Smooth muscle cell (in vitro differentiated cells): ENCODE measurements at regions not wholly inside any gene's neighbourhood (a gene's known extent, or its start where the extent isn't known, plus 50 kb on each side); places are given as distances from the start of the nearest gene placed in this dataset.

Experiments
- DNase-seq: peaks from one replicate; lab custom pipeline; 2025; ENCODE audit not compliant: unreplicated experiment; lab: John Stamatoyannopoulos, UW
- H2AFZ ChIP-seq: fragments of 200-600 bp; sonication (generic); 2 replicates; pipeline ENCODE4 v1.6.0; 2016; ENCODE audit warnings: antibody characterized with exemption, low read depth, mild to moderate bottlenecking
- H3F3A ChIP-seq: fragments of 200-600 bp; sonication (generic); 2 replicates; pipeline ENCODE4 v1.6.0; 2017; ENCODE audit warnings: antibody characterized with exemption, low read depth
- H3K27ac ChIP-seq: fragments of 200-600 bp; sonication (generic); 2 replicates; pipeline ENCODE4 v1.5.1; 2016; ENCODE audit warnings: low read depth, mild to moderate bottlenecking
- H3K27me3 ChIP-seq: fragments of 200-600 bp; sonication (generic); 2 replicates; pipeline ENCODE4 v1.6.1; 2016; ENCODE audit warnings: low read depth, mild to moderate bottlenecking
- H3K36me3 ChIP-seq: fragments of 200-600 bp; sonication (generic); 2 replicates; pipeline ENCODE4 v1.5.1; 2016; ENCODE audit warnings: low read depth
- H3K4me1 ChIP-seq: fragments of 200-600 bp; sonication (generic); 2 replicates; pipeline ENCODE4 v1.5.1; 2016; ENCODE audit warnings: low read depth
- H3K4me2 ChIP-seq: fragments of 200-600 bp; sonication (generic); 2 replicates; pipeline ENCODE4 v1.6.0; 2016; ENCODE audit warnings: mild to moderate bottlenecking
- H3K4me3 ChIP-seq: fragments of 200-600 bp; sonication (generic); 2 replicates; pipeline ENCODE4 v1.5.1; 2016; ENCODE audit warnings: mild to moderate bottlenecking
- H3K79me2 ChIP-seq: fragments of 200-600 bp; sonication (generic); 2 replicates; pipeline ENCODE4 v1.6.0; 2016; ENCODE audit warnings: low read depth, mild to moderate bottlenecking
- H3K9ac ChIP-seq: fragments of 200-600 bp; sonication (generic); 2 replicates; pipeline ENCODE4 v1.6.0; 2016; ENCODE audit warnings: low read depth
- H3K9me3 ChIP-seq: fragments of 200-600 bp; sonication (generic); replicated peaks from 2 replicates; pipeline ENCODE4 v1.5.1; 2016; ENCODE audit warnings: low read depth
- H4K20me1 ChIP-seq: fragments of 200-600 bp; sonication (generic); 2 replicates; pipeline ENCODE4 v1.6.0; 2016; ENCODE audit warnings: low read depth
- WGBS: methylation state at CpG from one replicate; pipeline ENCODE4 v1.1.7; 2016; ENCODE audit warnings: low lambda C conversion rate; 5-methylcytosine and 5-hydroxymethylcytosine counted together
- TF ChIP-seq, protein P1 (sequence below): fragments of 200-600 bp; sonication (generic); IDR thresholded peaks from 2 replicates; pipeline ENCODE4 v1.5.1; 2017; ENCODE audit warnings: borderline replicate concordance, mild to moderate bottlenecking, antibody characterized with exemption; ENCODE audit not compliant: insufficient read depth, poor library complexity, severe bottlenecking

DNA sequence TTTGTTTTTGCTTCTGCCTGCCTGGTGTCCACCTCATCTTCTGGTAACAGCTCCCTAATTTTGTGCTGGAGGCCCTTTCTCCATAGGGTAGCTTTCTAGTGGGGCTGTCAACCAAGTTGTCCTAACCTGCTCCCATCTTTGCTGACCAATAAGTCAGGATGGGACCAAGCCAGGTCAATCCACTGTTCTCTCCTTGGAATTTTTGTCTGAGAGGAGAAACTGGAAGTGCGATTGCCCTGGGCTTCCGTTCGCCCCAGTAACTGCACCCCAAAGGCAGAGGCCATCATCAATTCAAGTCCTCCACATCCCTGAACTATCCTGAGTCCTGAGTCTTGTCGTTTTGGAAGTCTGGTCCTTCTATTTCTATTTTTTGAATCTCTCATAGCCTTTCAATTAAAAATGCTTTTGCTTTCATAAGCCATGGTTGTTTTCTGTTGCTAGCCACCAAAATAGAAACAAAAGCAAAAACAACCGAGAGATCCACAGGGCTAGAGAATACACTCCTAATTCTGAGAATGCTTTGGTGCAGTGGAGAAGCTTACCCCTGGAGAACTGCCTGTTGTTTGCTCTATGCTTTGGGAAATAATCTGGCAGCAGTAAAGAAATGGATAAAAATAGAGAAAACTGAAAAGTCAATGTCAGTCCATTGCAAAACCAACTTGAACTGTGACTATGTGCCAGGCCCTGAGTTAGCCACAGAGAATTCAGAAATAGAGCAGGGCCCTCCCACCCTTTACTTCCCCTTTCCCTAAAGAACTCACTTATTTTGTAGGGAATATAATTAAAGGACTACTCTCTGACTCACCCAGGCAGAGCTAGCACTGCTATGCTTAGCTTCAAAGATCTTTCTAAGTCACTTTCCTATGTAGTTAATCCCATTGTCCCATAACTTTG is 368.1 kb downstream of the CXCL12 start:
- Histone ChIP-seq H3K9ac (no peak overlapping the region), H3K4me3 (no peak overlapping the region), H4K20me1 (no peaks in the 10 kb centered on the region), H3K4me2 (no peak overlapping the region), H3K79me2 (no peaks in the 10 kb centered on the region), H3K36me3 (no peaks in the 10 kb centered on the region), H3K9me3 (no peaks in the 10 kb centered on the region), H3K27me3 (no peaks in the 10 kb centered on the region), H3K27ac (no peak overlapping the region), H3F3A (peaks cover 3% of the 10 kb centered on the region), H3K4me1 (no peaks in the 10 kb centered on the region), H2AFZ (no peak overlapping the region)
- 89% methylated on average over 5 of the region's 5 CpGs for WGBS
- DNase-seq, result no peak
- TF ChIP-seq, protein P1, sequence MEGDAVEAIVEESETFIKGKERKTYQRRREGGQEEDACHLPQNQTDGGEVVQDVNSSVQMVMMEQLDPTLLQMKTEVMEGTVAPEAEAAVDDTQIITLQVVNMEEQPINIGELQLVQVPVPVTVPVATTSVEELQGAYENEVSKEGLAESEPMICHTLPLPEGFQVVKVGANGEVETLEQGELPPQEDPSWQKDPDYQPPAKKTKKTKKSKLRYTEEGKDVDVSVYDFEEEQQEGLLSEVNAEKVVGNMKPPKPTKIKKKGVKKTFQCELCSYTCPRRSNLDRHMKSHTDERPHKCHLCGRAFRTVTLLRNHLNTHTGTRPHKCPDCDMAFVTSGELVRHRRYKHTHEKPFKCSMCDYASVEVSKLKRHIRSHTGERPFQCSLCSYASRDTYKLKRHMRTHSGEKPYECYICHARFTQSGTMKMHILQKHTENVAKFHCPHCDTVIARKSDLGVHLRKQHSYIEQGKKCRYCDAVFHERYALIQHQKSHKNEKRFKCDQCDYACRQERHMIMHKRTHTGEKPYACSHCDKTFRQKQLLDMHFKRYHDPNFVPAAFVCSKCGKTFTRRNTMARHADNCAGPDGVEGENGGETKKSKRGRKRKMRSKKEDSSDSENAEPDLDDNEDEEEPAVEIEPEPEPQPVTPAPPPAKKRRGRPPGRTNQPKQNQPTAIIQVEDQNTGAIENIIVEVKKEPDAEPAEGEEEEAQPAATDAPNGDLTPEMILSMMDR, result no peak

DNA sequence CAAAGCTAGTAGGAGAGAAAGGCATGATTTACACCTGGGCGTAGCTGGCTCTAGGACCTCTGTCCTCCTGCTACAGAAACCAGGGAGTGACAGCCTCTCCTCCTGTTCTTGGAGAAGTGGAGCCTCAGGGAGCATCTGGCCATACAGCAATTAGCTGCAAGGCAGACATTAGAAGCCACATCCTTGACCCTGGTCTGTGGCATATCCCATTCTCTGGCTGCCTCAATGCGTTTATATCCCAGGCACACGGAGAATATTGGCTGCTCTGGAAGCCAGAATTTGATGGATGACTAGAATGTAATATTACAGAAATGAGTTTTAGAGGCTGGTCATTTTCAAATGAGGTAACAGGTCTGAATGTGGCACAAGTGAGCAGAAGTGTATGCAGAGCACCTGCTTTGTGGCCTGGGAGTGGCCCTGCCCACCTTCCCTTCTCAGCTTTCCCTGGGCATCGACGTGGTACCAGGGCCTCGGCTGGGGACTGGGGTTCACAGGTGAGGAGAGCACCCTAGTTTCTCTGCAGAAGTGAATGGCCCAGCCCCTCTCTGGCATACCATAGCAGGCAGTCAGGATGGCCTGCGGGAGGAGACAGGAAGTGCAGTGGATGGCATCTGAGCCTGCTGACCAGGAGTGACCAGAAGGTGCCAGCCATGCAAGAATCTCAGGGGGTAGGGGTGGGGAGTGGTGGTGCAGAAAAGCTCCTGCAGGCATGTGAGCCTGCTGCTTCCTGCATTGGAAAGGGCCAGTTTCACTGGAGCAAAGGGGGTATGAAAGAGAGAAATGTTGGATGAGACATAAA is 367.2 kb upstream of the ZNF32 start:
- no peaks in the 10 kb centered on the region for H3K4me1 ChIP-seq
- DNase-seq, result no peak
- 87% methylated on average over 7 of the region's 7 CpGs for WGBS

DNA sequence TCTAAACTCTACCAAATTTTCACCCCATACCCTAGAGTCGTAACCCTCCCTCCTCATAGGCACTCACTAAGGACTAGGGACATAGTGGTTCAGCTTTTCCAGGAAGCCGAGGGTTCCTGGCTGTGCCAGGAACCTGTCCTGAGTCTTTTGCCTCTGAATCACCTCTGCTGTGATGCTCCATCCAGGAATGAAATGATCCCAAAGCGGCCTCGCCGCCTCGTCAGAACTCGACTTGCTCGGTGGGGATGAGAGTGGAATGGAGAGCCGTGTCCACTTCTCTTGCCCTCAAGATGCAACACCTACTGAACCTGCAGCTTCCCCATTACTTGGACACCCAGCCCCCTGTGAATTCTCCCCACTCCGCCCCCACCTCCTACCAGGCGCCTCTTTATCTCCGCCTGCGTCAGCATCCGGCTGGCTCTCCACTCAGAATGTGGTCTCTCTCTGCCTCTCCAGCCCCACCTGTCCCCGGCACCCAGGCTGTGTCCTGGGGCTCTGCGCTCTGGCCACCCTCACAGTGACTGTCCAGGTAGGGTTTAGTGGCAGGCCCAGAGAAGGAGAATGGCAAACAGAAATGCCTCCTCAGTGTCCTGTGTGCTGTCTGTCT is 366.1 kb upstream of the ZNF32 start:
- H2AFZ ChIP-seq, result no peak overlapping the region
- no peaks in the 10 kb centered on the region for H3K79me2 ChIP-seq
- no peaks in the 10 kb centered on the region for H3K4me1 ChIP-seq
- no peak overlapping the region for H3K4me3 ChIP-seq
- 91% methylated on average over 12 of the region's 16 CpGs for WGBS
- no peaks in the 10 kb centered on the region for H4K20me1 ChIP-seq
- no peaks in the 10 kb centered on the region for H3K9me3 ChIP-seq
- no peaks in the 10 kb centered on the region for H3K36me3 ChIP-seq
- no peak overlapping the region for H3K27ac ChIP-seq
- no peak for DNase-seq
- H3K9ac ChIP-seq, result no peak overlapping the region
- TF ChIP-seq, protein P1, result no peak
- peaks cover 3% of the 10 kb centered on the region for H3F3A ChIP-seq
- H3K27me3 ChIP-seq, result no peaks in the 10 kb centered on the region
- no peak overlapping the region for H3K4me2 ChIP-seq

More for the DNA sequence above, 367.2 kb upstream of the ZNF32 start:
- no peaks in the 10 kb centered on the region for H3K27me3 ChIP-seq
- TF ChIP-seq, protein P1, result no peak
- no peak overlapping the region for H2AFZ ChIP-seq
- H4K20me1 ChIP-seq, result no peaks in the 10 kb centered on the region
- no peak overlapping the region for H3K27ac ChIP-seq
- no peaks in the 10 kb centered on the region for H3K79me2 ChIP-seq
- no peak overlapping the region for H3K9ac ChIP-seq
- H3F3A ChIP-seq, result peaks cover 3% of the 10 kb centered on the region
- no peak overlapping the region for H3K4me3 ChIP-seq
- H3K4me2 ChIP-seq, result no peak overlapping the region
- H3K36me3 ChIP-seq, result no peaks in the 10 kb centered on the region
- no peaks in the 10 kb centered on the region for H3K9me3 ChIP-seq
